IMR-90 (cell line): ENCODE measurements at regions not wholly inside any gene's neighbourhood (a gene's known extent, or its start where the extent isn't known, plus 50 kb on each side); places are given as distances from the start of the nearest gene placed in this dataset.
"Not testable (repeated sequence)": the region's sequence is repeated elsewhere in the genome, so short reads cannot be mapped to it uniquely, and the experiment has no call there.

Source experiments
- ATAC-seq: fragments of 200-7000 bp; cut with Tn5 transposase; 2 replicates; pipeline ENCODE4 v1.9.1; 2020; ENCODE audit warnings: low read depth, mild to moderate bottlenecking, moderate library complexity
- BruUV-seq: library from RNA; stranded (reverse); fragments of 400-500 nt; replicated peaks from 2 replicates; lab custom pipeline; 2021; lab: Mats Ljungman, UMichigan
- CTCF ChIA-PET: fragments of 300-600 bp; formaldehyde crosslinking; extraction: SDS; loops from one replicate; lab custom pipeline; 2021; ENCODE audit warnings: antibody characterized with exemption; lab: Yijun Ruan, JAX
- POLR2A ChIA-PET: fragments of 300-600 bp; sonication (Branson Sonifier 250); formaldehyde crosslinking; loops from one replicate; lab custom pipeline; 2022; ENCODE audit warnings: antibody characterized with exemption; ENCODE audit not compliant: unreplicated experiment; lab: Charles Lee
- DNase-seq: peaks from one replicate; pipeline ENCODE4 v3.0.0; 2013
- H2AFZ ChIP-seq: replicated peaks from 2 replicates; pipeline ENCODE3; 2013; ENCODE audit warnings: low read length, mild to moderate bottlenecking; ENCODE audit not compliant: poor library complexity
- H2AK5ac ChIP-seq: 2 replicates; pipeline ENCODE4 v1.6.1; 2013; ENCODE audit warnings: low read depth, low read length, inconsistent platforms
- H2AK9ac ChIP-seq: replicated peaks from 2 replicates; pipeline ENCODE3; 2013; ENCODE audit warnings: mild to moderate bottlenecking, low read depth, low read length, moderate library complexity; ENCODE audit not compliant: poor library complexity
- H2BK120ac ChIP-seq: 2 replicates; pipeline ENCODE4 v1.6.1; 2013; ENCODE audit warnings: low read depth, low read length, inconsistent platforms
- H2BK15ac ChIP-seq: 3 replicates; pipeline ENCODE4 v1.6.1; 2013; ENCODE audit warnings: low read depth, low read length, inconsistent platforms
- H2BK20ac ChIP-seq: 2 replicates; pipeline ENCODE4 v1.6.1; 2013; ENCODE audit warnings: low read depth, mild to moderate bottlenecking, inconsistent platforms, low read length, moderate library complexity
- H2BK5ac ChIP-seq: 2 replicates; pipeline ENCODE4 v1.6.1; 2013; ENCODE audit warnings: mild to moderate bottlenecking, low read depth, low read length, inconsistent platforms; ENCODE audit not compliant: poor library complexity, severe bottlenecking
- H3K14ac ChIP-seq: replicated peaks from 2 replicates; pipeline ENCODE4 v1.6.1; 2013; ENCODE audit warnings: low read depth, low read length, inconsistent platforms
- H3K18ac ChIP-seq: 2 replicates; pipeline ENCODE4 v1.6.1; 2013; ENCODE audit warnings: low read depth, low read length, control low read depth
- H3K23ac ChIP-seq: 2 replicates; pipeline ENCODE4 v1.6.1; 2013; ENCODE audit warnings: low read depth, low read length, inconsistent platforms
- H3K27ac ChIP-seq: 2 replicates; pipeline ENCODE4 v1.5.1; 2013; ENCODE audit warnings: mild to moderate bottlenecking, control low read depth, low read length; ENCODE audit not compliant: insufficient read depth
- H3K27me3 ChIP-seq: 2 replicates; pipeline ENCODE4 v1.6.1; 2013; ENCODE audit warnings: low read length; ENCODE audit not compliant: control insufficient read depth, insufficient read depth
- H3K36me3 ChIP-seq: 2 replicates; pipeline ENCODE4 v1.6.1; 2013; ENCODE audit warnings: low read length, mixed read lengths; ENCODE audit not compliant: control insufficient read depth, insufficient read depth
- H3K4ac ChIP-seq: 2 replicates; pipeline ENCODE4 v1.6.1; 2013; ENCODE audit warnings: low read depth, low read length, inconsistent platforms
- H3K4me1 ChIP-seq: 2 replicates; pipeline ENCODE4 v1.6.1; 2013; ENCODE audit warnings: low read length, mixed read lengths; ENCODE audit not compliant: control insufficient read depth, insufficient read depth
- H3K4me2 ChIP-seq: 2 replicates; pipeline ENCODE4 v1.6.1; 2013; ENCODE audit warnings: low read depth, mild to moderate bottlenecking, control low read depth, low read length, moderate library complexity
- H3K4me3 ChIP-seq: 2 replicates; pipeline ENCODE4 v1.5.1; 2013; ENCODE audit warnings: low read depth, mild to moderate bottlenecking, control low read depth, low read length, moderate library complexity; ENCODE audit not compliant: insufficient read depth
- H3K56ac ChIP-seq: 2 replicates; pipeline ENCODE4 v1.6.1; 2013; ENCODE audit warnings: low read length, inconsistent platforms; ENCODE audit not compliant: insufficient read depth; ENCODE audit errors: extremely low read depth
- H3K79me1 ChIP-seq, 2 experiments: 2 replicates each; pipeline ENCODE4 v1.6.1; 2013; ENCODE audit warnings: low read length in 2 of 2, inconsistent platforms in 1 of 2, low read depth in 1 of 2
- H3K9ac ChIP-seq: 2 replicates; pipeline ENCODE4 v1.6.1; 2013; ENCODE audit warnings: low read depth, low read length, control low read depth
- H3K9me1 ChIP-seq: 2 replicates; pipeline ENCODE4 v1.6.1; 2013; ENCODE audit warnings: low read length, inconsistent platforms; ENCODE audit not compliant: insufficient read depth
- H3K9me3 ChIP-seq: 2 replicates; pipeline ENCODE4 v1.6.1; 2013; ENCODE audit warnings: low read length; ENCODE audit not compliant: control insufficient read depth, insufficient read depth
- H4K20me1 ChIP-seq: 2 replicates; pipeline ENCODE4 v1.6.1; 2013; ENCODE audit warnings: low read length, inconsistent platforms; ENCODE audit not compliant: insufficient read depth
- H4K5ac ChIP-seq: 2 replicates; pipeline ENCODE4 v1.6.1; 2013; ENCODE audit warnings: mild to moderate bottlenecking, low read depth, low read length, control low read depth
- H4K8ac ChIP-seq, 2 experiments: 2 replicates each; pipeline ENCODE4 v1.6.1; 2013; ENCODE audit warnings: low read depth in 2 of 2, low read length in 2 of 2, control low read depth in 1 of 2, inconsistent platforms in 1 of 2
- H4K91ac ChIP-seq: 2 replicates; pipeline ENCODE4 v1.6.1; 2013; ENCODE audit warnings: low read depth, low read length, inconsistent platforms; ENCODE audit not compliant: insufficient read depth
- CTCF ChIP-seq: conservative IDR thresholded peaks from 2 replicates; pipeline ENCODE4 v1.5.1; 2012; ENCODE audit warnings: mild to moderate bottlenecking, low read depth, low read length, improper control_type of control experiment
- MXI1 ChIP-seq: IDR thresholded peaks from 2 replicates; pipeline ENCODE4 v1.6.1; 2012; ENCODE audit warnings: low read depth, mild to moderate bottlenecking, low read length, moderate library complexity, borderline replicate concordance
- SMC3 ChIP-seq: fragments of 150-350 bp; IDR thresholded peaks from 2 replicates; pipeline ENCODE4 v1.6.1; 2016; ENCODE audit warnings: low read depth, mild to moderate bottlenecking, antibody characterized with exemption, low read length, moderate library complexity
- WGBS, 2 experiments: methylation state at CpG; one replicate each; pipeline versions ENCODE4 v1.1.5 to v1.1.7; 2013; ENCODE audit warnings: missing lambda C conversion rate in 2 of 2; ENCODE audit not compliant: insufficient read length in 1 of 2; ENCODE audit errors: extremely low coverage in 2 of 2; 5-methylcytosine and 5-hydroxymethylcytosine counted together
- dilution Hi-C: fragments of 300-500 bp; cut with HindIII; formaldehyde crosslinking; loops from one replicate; pipeline ENCODE4 v1.14.3; 2018; ENCODE audit warnings: low sequenced_read_pairs; ENCODE audit not compliant: unreplicated experiment
- in situ Hi-C: fragments of 300-500 bp; cut with MboI; formaldehyde crosslinking; loops from 3 replicates; pipeline ENCODE4 v1.14.3; 2019; ENCODE audit warnings: low sequenced_read_pairs, inconsistent platforms, mixed read lengths
- intact Hi-C: fragments of 100-400 bp; cut with micrococcal nuclease; formaldehyde crosslinking; loops from 2 replicates; pipeline ENCODE4 v1.10.0; 2022

DNA sequence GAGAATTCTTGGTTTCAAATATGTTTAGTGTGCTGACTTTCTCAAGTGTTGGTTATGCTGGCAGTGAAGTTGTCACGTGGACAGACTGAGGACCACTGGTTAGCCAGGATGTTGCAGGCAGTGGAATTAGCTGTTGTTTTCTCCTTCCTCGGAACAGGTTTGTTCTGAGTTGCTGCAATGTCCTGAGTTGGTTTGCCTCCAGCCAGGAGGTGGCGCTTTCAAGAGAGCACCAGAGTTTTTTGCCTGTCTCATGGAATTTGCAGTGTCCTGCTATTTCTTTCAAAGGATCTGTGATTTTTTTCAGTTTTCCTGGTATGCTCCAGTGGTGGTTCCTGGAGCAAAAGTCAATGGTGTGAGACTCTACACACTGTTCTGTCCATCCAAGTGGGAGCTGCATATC, 158.1 kb upstream of the CXorf66 start:
- Histone ChIP-seq H3K56ac (no peak overlapping the region), H3K9me1 (no peaks in the 10 kb centered on the region), H3K27me3 (no peaks in the 10 kb centered on the region), H3K79me1 (no peaks in the 10 kb centered on the region), H2BK5ac (no peak overlapping the region), H3K4ac (no peak overlapping the region), H3K23ac (no peak overlapping the region), H2AFZ (no peak overlapping the region), H3K9me3 (no peaks in the 10 kb centered on the region), H2BK15ac (no peak overlapping the region), H3K4me3 (no peak overlapping the region), H2AK5ac (no peak overlapping the region), H3K4me1 (no peaks in the 10 kb centered on the region), H3K14ac (no peak overlapping the region), H4K91ac (no peak overlapping the region), H4K5ac (no peak overlapping the region), H2BK20ac (no peak overlapping the region), H4K8ac (no peak overlapping the region), H4K20me1 (no peaks in the 10 kb centered on the region), H3K18ac (no peak overlapping the region), H3K9ac (no peak overlapping the region), H3K36me3 (no peaks in the 10 kb centered on the region), H3K27ac (no peak overlapping the region), H3K4me2 (no peak overlapping the region), H2BK120ac (no peak overlapping the region), H2AK9ac (no peak overlapping the region)
- DNase-seq (no peak), ATAC-seq (no peak)
- 0 out of 2 replicates have a peak, but pooled peaks have one; percentile 10 for TF ChIP-seq SMC3
- TF ChIP-seq MXI1, result no peak
- 0 out of 2 replicates have a peak, but pooled peaks have one; percentile 23 for TF ChIP-seq CTCF
- no TSS peak for BruUV-seq
- ChIA-PET POLR2A (no interaction called here), CTCF (interaction anchor here (0.5 kb wide), 1 partner anchor 26 kb away, joined by 4 read pairs; no protein-coding TSS in a partner anchor)
- 0% methylated on average over 1 of the region's 3 CpGs; no CpG with 5 or more reads in 1 of the 2 experiments for WGBS, 2 experiments
- intact Hi-C loops (loop anchor here (2.0 kb wide), 1 partner anchor 537 kb away; no protein-coding TSS in a partner anchor), dilution Hi-C loops (no loop called here), in situ Hi-C loops (no loop called here)

DNA sequence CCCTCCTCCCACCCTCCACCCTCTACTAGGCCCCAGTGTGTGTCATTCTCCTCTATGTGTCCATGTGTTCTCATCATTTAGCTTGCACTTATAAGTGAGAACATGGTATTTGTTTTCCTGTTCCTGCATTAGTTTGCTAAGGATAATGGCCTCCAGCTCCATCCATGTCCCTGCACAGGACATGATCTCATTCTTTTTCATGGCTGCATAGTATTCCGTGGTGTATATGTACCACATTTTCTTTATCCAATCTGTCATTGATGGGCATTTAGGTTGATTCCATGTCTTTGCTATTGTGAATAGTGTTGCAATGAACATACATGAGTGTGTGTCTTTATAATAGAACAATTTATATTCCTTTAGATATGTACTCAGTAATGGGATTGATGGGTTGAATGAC, 148.7 kb upstream of the CXorf66 start:
- H3K36me3 ChIP-seq, H3K9ac ChIP-seq, H3K14ac ChIP-seq, H2BK120ac ChIP-seq, DNase-seq, H2AK9ac ChIP-seq, dilution Hi-C loops, H3K56ac ChIP-seq, H3K4me1 ChIP-seq, ATAC-seq, H3K9me1 ChIP-seq, H2BK15ac ChIP-seq, H3K18ac ChIP-seq, H2AK5ac ChIP-seq, H4K5ac ChIP-seq, H4K91ac ChIP-seq, H2BK20ac ChIP-seq, H3K9me3 ChIP-seq, H3K4me3 ChIP-seq, BruUV-seq, H4K8ac ChIP-seq, H2AFZ ChIP-seq, H2BK5ac ChIP-seq, POLR2A ChIA-PET, H3K4ac ChIP-seq, intact Hi-C loops, in situ Hi-C loops, H3K4me2 ChIP-seq, H3K79me1 ChIP-seq, CTCF ChIA-PET, H3K27me3 ChIP-seq, H4K20me1 ChIP-seq, H3K27ac ChIP-seq, H3K23ac ChIP-seq: not testable (repeated sequence)
- no CpG with 5 or more reads among the region's 1 CpG for WGBS, 2 experiments
